Activated T-cell treated with anti-CD3 and anti-CD28 coated beads, Interleukin-2, amount 50 U/mL, for 72 hours (primary cell): ENCODE measurements at regions not wholly inside any gene's neighbourhood (a gene's known extent, or its start where the extent isn't known, plus 50 kb on each side); places are given as distances from the start of the nearest gene placed in this dataset.
A peak's percentile ranks its signal among the peaks of the same experiment; 100 is the strongest.

Experiments
- ATAC-seq, 2 donors: fragments of 150-1000 bp; cut with Tn5 transposase; replicated peaks in 1 of 2; 2 replicates each; pipeline ENCODE4 v1.10.0; 2021; ENCODE audit warnings: moderate library complexity in 2 of 2, mild to moderate bottlenecking in 1 of 2
- DNase-seq, 2 donors: peaks; one replicate each; pipeline ENCODE4 v3.0.0; 2021 to 2022; ENCODE audit warnings: mixed read lengths in 1 of 2
- H3K27ac Mint-ChIP-seq: one replicate; pipeline ENCODE4 v1.8.0; 2022; ENCODE audit warnings: mild to moderate bottlenecking, moderate library complexity, mixed read lengths
- H3K27me3 Mint-ChIP-seq: one replicate; pipeline ENCODE4 v1.8.0; 2022; ENCODE audit warnings: low read depth, mixed read lengths
- H3K36me3 Mint-ChIP-seq, 2 donors: one replicate each; pipeline ENCODE4 v1.8.0; 2022; ENCODE audit warnings: mixed read lengths in 2 of 2, mild to moderate bottlenecking in 1 of 2; ENCODE audit not compliant: insufficient read depth in 2 of 2
- H3K4me1 Mint-ChIP-seq: one replicate; pipeline ENCODE4 v1.8.0; 2022; ENCODE audit warnings: low read depth, mixed read lengths
- H3K4me3 Mint-ChIP-seq, 2 donors: one replicate each; pipeline ENCODE4 v1.8.0; 2022; ENCODE audit warnings: mild to moderate bottlenecking in 2 of 2, mixed read lengths in 2 of 2, moderate library complexity in 2 of 2
- H3K9me3 Mint-ChIP-seq, 2 donors: one replicate each; pipeline ENCODE4 v1.8.0; 2022; ENCODE audit warnings: mixed read lengths in 2 of 2

GRCh38 chr16:56038564-56039098 is 152.7 kb upstream of the GNAO1 start:
- Mint-ChIP-seq H3K27me3 (peaks cover 22% of the 10 kb centered on the region), H3K4me3 (no peak overlapping the region), H3K4me1 (no peaks in the 10 kb centered on the region), H3K9me3 (peaks cover 6 to 7% of the 10 kb centered on the region in 2 donors), H3K36me3 (peaks cover 5 to 7% of the 10 kb centered on the region in 2 donors), H3K27ac (no peak overlapping the region)
- DNase-seq (no peak), ATAC-seq (no peak)

DNA sequence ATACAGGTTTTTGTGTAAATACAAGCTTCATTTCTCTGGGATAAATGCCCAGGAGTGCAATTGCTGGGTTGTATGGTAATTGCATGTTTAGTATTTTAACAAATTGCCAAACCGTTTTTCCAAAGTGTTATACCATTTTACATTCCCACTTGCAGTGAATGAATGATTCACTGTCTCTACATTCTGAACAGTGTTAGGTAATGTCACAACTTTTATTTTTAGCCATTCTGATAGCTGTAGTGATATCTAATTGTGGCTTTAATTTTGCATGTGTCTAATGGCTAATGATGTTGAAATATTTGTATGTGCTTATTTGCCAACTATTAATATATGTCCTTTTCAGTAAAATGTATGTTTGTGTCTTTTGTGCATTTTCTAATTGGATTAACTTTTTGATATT is 156.9 kb upstream of the CES5A start:
- no peak for DNase-seq
- no peak for ATAC-seq
- Mint-ChIP-seq H3K4me1 (no peaks in the 10 kb centered on the region), H3K27me3 (peaks cover 26% of the 10 kb centered on the region), H3K9me3 (peaks cover 2 to 3% of the 10 kb centered on the region in 2 donors), H3K27ac (no peak overlapping the region), H3K36me3 (peaks cover 2 to 4% of the 10 kb centered on the region in 2 donors), H3K4me3 (no peak overlapping the region)

- H3K27me3 Mint-ChIP-seq = peaks cover 26% of the 10 kb centered on the region
- H3K9me3 Mint-ChIP-seq = no peaks in the 10 kb centered on the region
- no peak for DNase-seq
- no peak for ATAC-seq
- H3K27ac Mint-ChIP-seq = no peak overlapping the region
- H3K4me3 Mint-ChIP-seq = no peak overlapping the region
- H3K4me1 Mint-ChIP-seq = no peaks in the 10 kb centered on the region
- H3K36me3 Mint-ChIP-seq = peaks cover 0 to 2% of the 10 kb centered on the region in 2 donors
These were observed 153.9 kb upstream of the CES5A start for GRCh38 chr16:56029026-56029425.

DNA sequence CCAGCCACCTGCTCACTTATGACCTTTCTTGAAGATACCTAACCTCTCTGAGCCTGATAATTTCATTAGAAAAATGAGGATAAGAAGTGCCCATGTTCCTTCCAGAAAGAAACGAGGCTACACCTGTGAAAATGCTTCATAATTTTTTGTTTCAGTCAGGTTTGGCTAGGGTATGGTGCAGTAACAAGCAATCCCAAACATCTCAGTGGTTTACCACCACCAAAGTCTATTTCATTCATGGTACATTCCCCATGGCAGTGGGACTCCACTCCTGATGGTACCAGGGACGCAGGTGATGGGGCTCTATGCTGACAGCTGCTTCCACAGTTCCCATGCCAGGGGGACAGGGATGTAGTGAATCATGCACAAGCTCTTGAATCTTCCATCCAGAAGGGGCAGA is 147.6 kb upstream of the CES5A start:
- DNase-seq (no peak), ATAC-seq (no peak)
- H3K36me3 Mint-ChIP-seq = no peaks in the 10 kb centered on the region
- H3K4me1 Mint-ChIP-seq = no peaks in the 10 kb centered on the region
- no peak overlapping the region for H3K4me3 Mint-ChIP-seq
- no peak overlapping the region for H3K27ac Mint-ChIP-seq
- peaks cover 7% of the 10 kb centered on the region for H3K27me3 Mint-ChIP-seq
- no peaks in the 10 kb centered on the region for H3K9me3 Mint-ChIP-seq

GRCh38 chr16:56019274-56019673 is 144.1 kb upstream of the CES5A start:
- no peaks in the 10 kb centered on the region for H3K9me3 Mint-ChIP-seq
- H3K27me3 Mint-ChIP-seq = peaks cover 11% of the 10 kb centered on the region
- no peak for ATAC-seq
- no peak overlapping the region for H3K27ac Mint-ChIP-seq
- H3K4me3 Mint-ChIP-seq = no peak overlapping the region
- no peak for DNase-seq
- H3K4me1 Mint-ChIP-seq = no peaks in the 10 kb centered on the region
- no peaks in the 10 kb centered on the region for H3K36me3 Mint-ChIP-seq

DNA sequence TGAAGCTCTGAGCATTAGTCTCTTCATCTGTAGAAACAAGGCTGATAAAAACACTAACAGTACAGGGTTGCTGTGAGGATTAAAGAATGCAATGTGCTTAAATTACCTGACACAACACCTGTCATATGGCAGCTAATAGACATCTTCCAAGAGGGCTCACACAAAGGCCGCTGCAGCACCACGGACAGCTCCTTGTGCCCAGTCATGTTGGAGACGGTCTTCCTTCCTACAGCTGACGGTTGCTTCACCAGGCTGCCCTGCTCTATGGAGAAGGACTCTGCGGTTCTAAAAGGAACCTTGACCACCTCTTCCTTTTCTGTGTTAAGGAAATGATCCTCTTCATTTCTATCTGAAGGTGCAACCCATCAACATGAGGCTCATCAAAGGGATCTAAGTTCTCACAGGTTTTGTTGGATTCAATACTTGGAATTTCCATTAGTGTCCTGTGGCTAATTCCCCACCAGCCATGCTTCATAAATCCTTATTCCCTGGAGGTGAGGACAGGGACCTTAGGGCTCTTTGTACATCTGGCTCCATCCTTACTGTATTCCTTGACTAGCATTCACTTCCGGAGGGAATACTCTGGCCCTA is 138.9 kb upstream of the CES5A start:
- H3K27ac Mint-ChIP-seq = no peak overlapping the region
- DNase-seq = peak; percentile 31 to 35
- ATAC-seq = no peak
- H3K9me3 Mint-ChIP-seq = no peaks in the 10 kb centered on the region
- H3K4me3 Mint-ChIP-seq = no peak overlapping the region
- peaks cover 31% of the 10 kb centered on the region for H3K27me3 Mint-ChIP-seq
- no peaks in the 10 kb centered on the region for H3K4me1 Mint-ChIP-seq
- H3K36me3 Mint-ChIP-seq = no peaks in the 10 kb centered on the region

DNA sequence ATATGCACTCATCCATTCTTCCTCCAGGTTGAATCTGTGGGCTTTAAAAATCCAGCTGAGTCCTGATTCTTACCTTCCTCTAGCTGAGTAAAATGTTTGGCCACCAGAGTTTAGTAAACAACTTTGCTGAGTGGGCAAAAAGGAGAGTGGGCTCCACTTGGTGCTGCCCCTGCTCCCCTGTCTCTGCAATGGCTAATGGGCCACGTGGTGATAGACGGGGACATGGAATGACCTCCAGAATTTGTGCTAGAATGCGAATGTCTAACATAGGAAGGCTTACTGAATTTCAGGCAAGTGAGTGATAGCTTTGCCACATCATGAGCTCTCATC is 137.3 kb upstream of the CES5A start:
- Mint-ChIP-seq H3K4me1 (no peaks in the 10 kb centered on the region), H3K27me3 (peaks cover 43% of the 10 kb centered on the region), H3K4me3 (no peak overlapping the region), H3K9me3 (no peaks in the 10 kb centered on the region), H3K36me3 (no peaks in the 10 kb centered on the region), H3K27ac (no peak overlapping the region)
- DNase-seq (no peak), ATAC-seq (no peak)

DNA sequence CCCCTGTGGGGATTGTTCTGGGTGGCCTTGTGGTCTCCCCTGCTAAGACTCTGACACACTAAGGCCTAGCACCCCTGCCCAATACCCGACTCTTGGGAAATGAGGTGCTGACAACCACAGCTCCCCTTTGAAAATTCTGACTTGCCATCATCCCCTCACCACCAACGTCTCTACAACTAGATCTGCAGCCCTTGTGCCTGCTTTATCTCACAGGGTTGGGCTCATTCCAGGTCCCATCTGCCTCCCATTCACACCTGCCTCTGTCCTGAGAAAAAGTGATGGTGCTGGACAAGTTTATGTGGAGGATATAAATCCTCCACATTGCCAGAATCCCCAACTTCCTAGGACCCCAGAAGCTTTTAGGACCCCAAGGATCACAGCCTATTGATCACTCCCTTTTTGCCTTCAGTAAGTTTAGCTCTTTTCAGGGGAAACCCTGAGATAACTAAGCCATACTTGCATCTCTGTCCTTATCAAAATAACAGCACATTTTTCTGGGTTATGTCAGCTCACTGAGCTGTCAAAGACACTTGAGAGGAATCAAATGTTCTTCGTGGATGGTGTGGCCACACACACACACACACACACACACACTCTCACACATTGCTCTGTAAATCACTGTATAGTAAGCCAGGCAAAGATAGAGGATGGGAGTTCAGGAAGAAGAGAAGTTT is 136.8 kb upstream of the CES5A start:
- no peak overlapping the region for H3K4me3 Mint-ChIP-seq
- no peak overlapping the region for H3K27ac Mint-ChIP-seq
- no peaks in the 10 kb centered on the region for H3K4me1 Mint-ChIP-seq
- H3K36me3 Mint-ChIP-seq = no peaks in the 10 kb centered on the region
- no peak for ATAC-seq
- no peak for DNase-seq
- peaks cover 46% of the 10 kb centered on the region for H3K27me3 Mint-ChIP-seq
- no peaks in the 10 kb centered on the region for H3K9me3 Mint-ChIP-seq

- Mint-ChIP-seq H3K27ac (no peak overlapping the region), H3K4me3 (no peak overlapping the region), H3K27me3 (peaks cover 25% of the 10 kb centered on the region), H3K36me3 (no peaks in the 10 kb centered on the region), H3K9me3 (peaks cover 0 to 3% of the 10 kb centered on the region in 2 donors), H3K4me1 (no peaks in the 10 kb centered on the region)
- DNase-seq (no peak), ATAC-seq (no peak)
These were observed 130.8 kb upstream of the CES5A start for GRCh38 chr16:56005958-56006357.

- no peaks in the 10 kb centered on the region for H3K4me1 Mint-ChIP-seq
These were observed 124.5 kb upstream of the CES5A start for GRCh38 chr16:55999683-56000082.

DNA sequence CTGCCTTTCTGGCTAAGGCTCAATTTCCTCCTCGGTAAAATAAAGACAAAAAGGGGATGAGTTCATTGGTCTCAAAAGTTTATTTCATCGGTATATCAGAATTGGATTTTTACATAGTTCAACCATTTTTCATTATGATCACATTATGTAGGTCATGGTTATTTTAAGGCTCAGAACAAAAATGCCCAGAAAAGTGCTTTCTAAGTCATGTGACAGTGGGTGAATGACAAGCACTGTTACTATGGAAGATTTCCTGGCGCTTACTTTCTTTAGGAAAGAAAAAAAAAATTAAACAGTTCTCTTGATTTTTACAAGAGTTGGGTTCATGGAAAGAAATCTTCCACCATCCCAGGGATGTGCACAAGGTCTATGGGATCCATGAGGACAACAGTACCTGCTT is 117.9 kb upstream of the CES5A start:
- Mint-ChIP-seq H3K36me3 (no peaks in the 10 kb centered on the region), H3K27me3 (peaks cover 16% of the 10 kb centered on the region), H3K4me1 (no peaks in the 10 kb centered on the region), H3K9me3 (no peaks in the 10 kb centered on the region), H3K27ac (no peak overlapping the region), H3K4me3 (no peak overlapping the region)
- ATAC-seq (no peak), DNase-seq (no peak)

More at GRCh38 chr16:55999683-56000082, 124.5 kb upstream of the CES5A start:
- DNase-seq (no peak), ATAC-seq (no peak)
- no peak overlapping the region for H3K4me3 Mint-ChIP-seq
- H3K27ac Mint-ChIP-seq = no peak overlapping the region
- H3K36me3 Mint-ChIP-seq = peaks cover 0 to 3% of the 10 kb centered on the region in 2 donors
- peaks cover 7% of the 10 kb centered on the region for H3K27me3 Mint-ChIP-seq
- peaks cover 2 to 8% of the 10 kb centered on the region in 2 donors for H3K9me3 Mint-ChIP-seq

- Mint-ChIP-seq H3K27ac (no peak overlapping the region), H3K4me3 (no peak overlapping the region), H3K36me3 (no peaks in the 10 kb centered on the region), H3K4me1 (no peaks in the 10 kb centered on the region), H3K27me3 (peaks cover 16% of the 10 kb centered on the region), H3K9me3 (no peaks in the 10 kb centered on the region)
- DNase-seq (no peak), ATAC-seq (no peak)
These were observed 117.4 kb upstream of the CES5A start for GRCh38 chr16:55992551-55992950.

GRCh38 chr16:55991843-55992242 is 116.7 kb upstream of the CES5A start:
- DNase-seq (no peak), ATAC-seq (no peak)
- Mint-ChIP-seq H3K27me3 (peaks cover 16% of the 10 kb centered on the region), H3K4me1 (no peaks in the 10 kb centered on the region), H3K4me3 (no peak overlapping the region), H3K9me3 (no peaks in the 10 kb centered on the region), H3K36me3 (no peaks in the 10 kb centered on the region), H3K27ac (no peak overlapping the region)

DNA sequence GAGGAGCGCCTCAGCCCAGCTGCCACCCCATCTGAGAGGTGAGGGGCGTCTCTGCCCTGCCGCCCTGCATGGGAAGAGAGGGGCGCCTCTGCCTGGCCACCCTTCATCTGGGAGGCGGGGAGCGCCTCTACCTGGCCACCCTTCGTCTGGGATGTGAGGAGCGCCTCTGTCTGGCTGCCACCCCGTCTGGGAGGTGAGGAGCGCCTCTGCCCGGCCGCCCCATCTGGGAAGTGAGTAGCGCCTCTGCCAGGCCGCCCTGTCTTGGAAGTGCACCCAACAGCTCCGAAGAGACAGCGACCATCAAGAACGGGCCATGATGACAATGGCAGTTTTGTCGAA is 114.4 kb upstream of the CES5A start:
- Mint-ChIP-seq H3K4me1 (no peaks in the 10 kb centered on the region), H3K27me3 (peaks cover 9% of the 10 kb centered on the region), H3K27ac (no peak overlapping the region), H3K36me3 (no peaks in the 10 kb centered on the region), H3K4me3 (no peak overlapping the region), H3K9me3 (no peaks in the 10 kb centered on the region)
- ATAC-seq (no peak), DNase-seq (no peak)
